ENCODE measurements at regions not wholly inside any gene's neighbourhood (a gene's known extent, or its start where the extent isn't known, plus 50 kb on each side); places are given as distances from the start of the nearest gene placed in this dataset.
A peak's percentile ranks its signal among the peaks of the same experiment; 100 is the strongest.
"Not testable (repeated sequence)": the region's sequence is repeated elsewhere in the genome, so short reads cannot be mapped to it uniquely, and the experiment has no call there.

DNA sequence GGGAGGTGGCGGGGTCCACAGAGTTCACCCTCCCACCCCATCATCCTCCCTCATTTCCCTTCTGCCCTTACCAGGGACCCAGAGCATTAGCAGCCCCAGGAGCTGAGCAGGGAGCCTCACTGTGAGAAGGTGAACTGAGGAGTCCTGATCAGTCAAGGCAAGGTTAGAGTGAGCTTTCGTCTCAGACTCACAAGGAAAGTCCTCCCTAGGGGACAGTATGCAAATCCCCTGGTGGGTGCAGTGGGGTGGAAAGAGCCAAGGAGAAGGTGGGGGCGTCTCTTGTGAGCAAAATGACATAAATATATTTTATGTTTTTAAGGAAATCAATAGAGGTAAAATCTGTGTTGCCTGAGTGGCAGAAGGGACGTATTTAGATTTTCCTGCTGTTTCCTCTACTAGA, 329.1 kb downstream of the RPIA start:
- H3K27ac ChIP-seq; H3K4me3 ChIP-seq; H3K9me3 ChIP-seq (replicated peaks); DNase-seq; H3K27me3 ChIP-seq; H3K36me3 ChIP-seq; H3K4me1 ChIP-seq: not testable (repeated sequence)

DNA sequence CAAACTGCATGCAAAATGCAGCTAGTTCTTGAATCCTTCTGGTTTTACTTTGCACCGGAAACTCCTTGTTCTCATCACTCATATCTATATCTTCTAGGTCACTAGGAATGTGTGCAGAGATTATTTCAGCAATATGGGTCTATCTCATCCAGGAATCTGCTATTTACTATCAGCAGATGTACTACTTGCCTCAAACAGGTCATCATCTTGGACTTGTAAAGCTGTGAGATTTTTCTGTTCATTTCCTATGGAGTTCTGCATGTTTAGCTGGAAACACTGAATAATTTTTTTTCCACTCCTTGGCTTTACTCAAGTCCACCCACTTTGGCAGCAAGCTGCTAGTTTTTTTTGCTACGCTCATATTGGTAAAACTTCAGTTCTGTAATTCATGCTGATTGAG, 334.8 kb downstream of the RPIA start:
- not testable (repeated sequence) for H3K4me1 ChIP-seq; H3K4me3 ChIP-seq; DNase-seq; H3K9me3 ChIP-seq (replicated peaks); H3K27ac ChIP-seq; H3K27me3 ChIP-seq; H3K36me3 ChIP-seq

DNA sequence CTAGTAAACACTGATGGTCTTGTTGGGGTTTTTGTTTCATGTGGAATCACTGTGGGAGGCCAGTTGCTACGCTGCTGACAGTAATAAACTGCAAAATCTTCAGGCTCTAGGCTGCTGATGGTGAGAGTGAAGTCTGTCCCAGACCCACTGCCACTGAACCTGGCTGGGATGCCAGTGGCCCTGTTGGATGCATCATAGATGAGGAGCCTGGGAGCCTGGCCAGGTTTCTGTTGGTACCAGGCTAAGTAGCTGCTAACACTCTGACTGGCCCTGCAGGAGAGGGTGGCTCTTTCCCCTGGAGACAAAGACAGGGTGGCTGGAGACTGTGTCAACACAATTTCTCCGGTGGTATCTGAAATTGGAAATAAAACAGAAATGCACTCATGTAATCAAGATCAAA, 335.6 kb downstream of the RPIA start:
- H3K27me3 ChIP-seq; H3K4me1 ChIP-seq; DNase-seq; H3K4me3 ChIP-seq; H3K9me3 ChIP-seq (replicated peaks); H3K27ac ChIP-seq; H3K36me3 ChIP-seq: not testable (repeated sequence)

DNA sequence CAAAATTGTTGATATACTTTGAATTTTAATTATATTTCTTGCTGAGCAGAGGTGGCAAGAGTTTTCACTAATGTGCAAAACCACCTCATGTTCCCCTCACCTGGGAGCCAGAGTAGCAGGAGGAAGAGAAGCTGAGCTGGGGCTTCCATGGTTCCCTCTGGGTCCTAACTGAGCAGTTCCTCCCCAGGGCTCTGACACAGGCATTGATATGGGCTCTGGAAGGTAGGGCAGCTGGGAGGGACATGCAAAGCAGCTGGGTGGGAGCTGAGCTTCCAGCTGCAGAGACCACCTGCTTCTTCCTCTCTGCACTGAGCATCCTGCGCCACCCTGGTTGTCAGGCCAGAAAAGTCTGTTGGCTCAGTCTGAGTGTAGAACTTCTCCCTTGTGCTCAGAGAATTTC, 336.1 kb downstream of the RPIA start:
- DNase-seq, H3K4me1 ChIP-seq, H3K27ac ChIP-seq: not testable (repeated sequence)

DNA sequence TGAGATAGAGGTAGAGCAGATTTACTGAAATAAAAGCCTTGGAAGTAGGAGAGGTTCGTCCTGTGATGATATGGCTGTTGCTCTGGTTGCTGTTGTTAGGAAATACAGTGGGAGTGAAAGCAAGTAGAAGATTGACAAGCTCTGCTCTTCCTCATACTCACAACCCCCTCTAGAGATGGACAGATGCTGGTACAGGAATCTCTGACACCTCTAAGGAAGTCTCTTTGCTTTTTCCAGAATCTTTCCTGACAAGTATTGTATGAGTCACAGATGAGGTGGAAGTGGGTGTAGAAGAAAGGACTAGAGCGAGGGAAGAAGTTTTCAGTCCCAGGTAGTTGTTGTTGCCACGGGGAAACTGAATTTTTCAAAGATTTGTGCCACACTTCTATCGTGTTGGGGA, 337.8 kb downstream of the RPIA start:
- not testable (repeated sequence) for DNase-seq; H3K4me1 ChIP-seq; H3K27me3 ChIP-seq; H3K4me3 ChIP-seq; H3K36me3 ChIP-seq; H3K27ac ChIP-seq; H3K9me3 ChIP-seq (replicated peaks)

More for the DNA sequence above, 336.1 kb downstream of the RPIA start:
- H3K9me3 ChIP-seq (replicated peaks); H3K36me3 ChIP-seq; H3K4me3 ChIP-seq; H3K27me3 ChIP-seq: not testable (repeated sequence)

DNA sequence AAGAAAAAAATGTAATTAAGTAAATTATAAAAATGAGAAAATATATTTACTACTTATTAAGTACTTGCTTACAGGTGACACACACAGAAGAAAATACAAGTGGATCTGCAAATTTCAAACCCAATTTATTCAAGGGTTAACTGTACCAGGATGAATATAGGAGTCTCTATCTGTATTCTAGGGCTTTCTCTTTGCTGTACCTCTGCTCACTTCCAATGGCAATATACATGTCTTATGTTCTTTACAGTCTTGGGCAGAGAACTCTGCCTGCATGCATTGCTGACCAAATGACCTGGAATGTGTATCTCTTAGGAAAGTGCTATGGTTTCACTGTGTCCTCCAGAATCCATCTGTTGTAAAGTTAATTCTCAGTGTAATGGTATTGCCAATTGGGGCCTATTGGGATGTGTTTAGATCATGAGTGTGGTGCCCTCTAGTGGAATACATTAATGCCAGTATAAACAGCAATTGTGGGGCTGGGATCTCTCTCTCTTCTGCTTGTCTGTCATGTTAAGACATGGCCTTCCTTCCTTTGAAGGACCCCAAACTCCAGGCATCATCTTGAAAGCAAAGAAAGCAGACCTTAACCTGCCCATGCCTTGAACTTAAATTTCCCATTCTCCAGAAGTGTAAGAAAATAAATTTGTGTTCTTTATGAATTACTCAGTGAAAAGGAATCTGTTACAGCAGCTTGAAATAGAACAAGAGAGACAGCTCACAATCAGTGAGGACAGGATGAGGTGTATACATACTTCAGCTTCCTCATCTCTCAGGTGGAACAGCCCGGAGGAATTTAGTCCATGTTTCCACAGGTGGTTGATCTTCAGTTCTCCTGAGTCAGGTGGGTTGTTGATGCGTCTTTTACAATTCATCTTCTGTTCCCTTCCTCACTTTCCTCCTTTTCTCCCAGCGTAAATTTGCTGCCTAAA, 356.9 kb downstream of the RPIA start:
- H3K4me1 ChIP-seq; H3K27me3 ChIP-seq; H3K4me3 ChIP-seq; H3K27ac ChIP-seq; H3K9me3 ChIP-seq (replicated peaks); H3K36me3 ChIP-seq: not testable (repeated sequence)
- DNase-seq = peak; percentile 9 to 65

DNA sequence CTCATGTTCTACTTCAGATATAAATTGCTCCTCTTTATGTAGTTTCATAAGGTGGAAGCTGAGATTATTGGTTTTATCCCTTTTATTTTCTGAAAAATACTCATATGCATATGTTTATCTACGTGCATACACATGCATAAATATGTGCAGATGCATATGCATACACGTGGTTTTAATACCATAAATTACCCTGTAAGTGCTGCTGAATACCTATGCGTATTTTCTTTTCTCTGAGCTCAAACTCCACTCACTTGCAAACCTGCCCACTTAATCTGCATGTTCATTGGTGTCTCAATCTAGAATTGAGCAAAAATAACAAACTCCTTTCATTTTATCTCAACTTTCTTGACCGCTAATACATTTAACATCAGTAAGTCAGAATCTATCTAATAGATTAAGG, 367.1 kb downstream of the RPIA start:
- DNase-seq, H3K4me1 ChIP-seq, H3K4me3 ChIP-seq: not testable (repeated sequence)

DNA sequence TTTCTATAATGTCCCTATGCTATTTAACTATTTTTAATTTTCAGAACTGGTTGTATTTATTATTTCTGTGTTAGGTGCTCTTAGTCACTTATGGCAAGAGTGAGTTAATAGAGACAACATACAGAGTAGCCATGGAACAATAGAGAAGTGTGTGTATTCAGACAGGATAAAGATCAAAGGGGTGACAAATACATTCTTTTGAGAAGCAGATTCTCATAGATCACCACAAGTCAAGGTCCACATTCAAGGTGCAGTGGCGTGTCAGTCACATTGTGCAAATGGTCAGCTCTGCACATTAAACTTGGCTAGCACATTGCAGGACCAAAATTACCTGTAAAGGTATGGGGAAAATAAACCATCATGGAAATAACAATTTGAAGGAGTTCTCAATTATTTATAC, 369.7 kb downstream of the RPIA start:
- H3K9me3 ChIP-seq (replicated peaks); DNase-seq; H3K4me1 ChIP-seq; H3K27ac ChIP-seq; H3K4me3 ChIP-seq; H3K27me3 ChIP-seq; H3K36me3 ChIP-seq: not testable (repeated sequence)

More for the DNA sequence above, 367.1 kb downstream of the RPIA start:
- not testable (repeated sequence) for H3K27me3 ChIP-seq; H3K36me3 ChIP-seq; H3K27ac ChIP-seq; H3K9me3 ChIP-seq (replicated peaks)

DNA sequence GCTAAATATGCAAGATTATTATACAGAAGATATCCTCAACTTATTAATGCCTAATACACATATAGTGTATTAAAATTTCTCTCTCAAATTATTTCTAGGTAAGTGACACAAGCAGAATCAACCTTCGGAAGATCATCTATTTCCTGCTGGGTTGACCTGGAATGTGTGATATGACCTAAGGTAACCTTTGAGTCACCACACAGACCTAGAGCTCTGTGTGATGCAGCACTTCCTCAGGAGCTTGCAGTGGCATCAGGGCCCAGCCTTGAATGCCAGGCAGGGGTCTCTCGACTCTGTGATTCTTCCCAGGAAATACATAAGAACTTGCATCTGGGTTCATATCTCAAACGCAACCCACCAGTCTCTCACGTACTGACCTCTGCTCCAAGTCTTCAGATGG, 385.3 kb downstream of the RPIA start:
- not testable (repeated sequence) for H3K4me3 ChIP-seq; H3K27ac ChIP-seq; H3K9me3 ChIP-seq (replicated peaks); H3K36me3 ChIP-seq; H3K4me1 ChIP-seq; DNase-seq; H3K27me3 ChIP-seq

DNA sequence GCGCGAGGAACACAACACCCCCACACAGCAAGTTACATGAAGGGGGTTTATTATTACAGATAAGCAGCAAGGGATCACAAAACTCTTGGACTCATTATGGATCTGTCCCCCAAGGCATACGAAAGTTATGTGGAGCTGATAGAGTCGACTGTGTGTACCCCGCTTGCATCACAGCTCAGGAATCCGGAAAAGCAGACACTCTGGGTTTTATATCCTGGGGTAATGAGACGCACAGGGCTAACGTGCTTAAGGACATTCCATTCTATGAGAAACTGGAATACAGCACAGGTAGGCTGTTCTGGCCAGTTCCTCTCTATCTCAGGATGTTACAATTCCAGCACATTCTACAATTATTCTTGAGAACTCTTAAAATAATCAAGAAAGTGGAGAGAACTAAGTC, 401.4 kb downstream of the RPIA start:
- H3K36me3 ChIP-seq; H3K27me3 ChIP-seq; H3K9me3 ChIP-seq (replicated peaks); H3K4me1 ChIP-seq; DNase-seq; H3K27ac ChIP-seq; H3K4me3 ChIP-seq: not testable (repeated sequence)

DNA sequence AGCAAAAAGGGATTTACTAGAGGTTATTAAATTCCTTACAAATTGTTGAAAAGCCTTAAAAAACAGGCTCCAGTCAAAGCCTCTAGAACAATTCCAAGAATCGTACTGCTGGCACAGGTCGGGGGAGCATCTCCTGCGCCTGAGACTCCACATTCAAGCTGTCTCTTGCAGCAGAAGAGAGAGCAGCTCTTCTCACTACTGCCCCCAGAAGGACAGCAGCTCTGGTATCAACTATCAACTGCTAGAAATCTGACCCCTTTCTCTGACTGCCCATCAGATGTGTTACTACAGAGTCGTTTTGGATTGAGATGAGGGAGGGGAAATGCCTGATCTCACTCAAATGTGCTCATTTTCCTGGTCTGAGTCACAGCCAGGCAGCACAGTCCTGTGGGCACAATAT, 403.6 kb downstream of the RPIA start:
- H3K36me3 ChIP-seq; H3K4me3 ChIP-seq; H3K9me3 ChIP-seq (replicated peaks); H3K4me1 ChIP-seq; H3K27ac ChIP-seq; H3K27me3 ChIP-seq; DNase-seq: not testable (repeated sequence)

DNA sequence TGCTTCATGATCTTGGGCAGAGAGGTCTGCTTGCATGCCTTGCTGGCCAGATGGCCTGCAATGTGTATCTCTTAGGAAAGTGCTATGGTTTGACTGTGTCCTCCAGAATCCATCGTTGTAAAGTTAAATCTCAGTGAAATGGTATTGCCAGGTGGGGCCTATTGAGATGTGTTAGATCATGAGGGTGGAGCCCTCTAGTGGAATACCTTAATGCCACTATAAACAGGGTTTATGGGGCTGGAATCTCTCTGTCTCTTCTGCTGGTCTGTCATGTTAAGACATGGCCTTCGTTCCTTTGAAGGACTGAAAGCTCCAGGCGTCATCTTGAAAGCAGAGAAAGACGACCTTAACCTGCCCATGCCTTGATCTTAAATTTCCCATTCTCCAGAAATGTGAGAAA, 411.1 kb downstream of the RPIA start:
- not testable (repeated sequence) for H3K27ac ChIP-seq; H3K9me3 ChIP-seq (replicated peaks); H3K4me1 ChIP-seq; H3K27me3 ChIP-seq; H3K4me3 ChIP-seq; DNase-seq; H3K36me3 ChIP-seq

DNA sequence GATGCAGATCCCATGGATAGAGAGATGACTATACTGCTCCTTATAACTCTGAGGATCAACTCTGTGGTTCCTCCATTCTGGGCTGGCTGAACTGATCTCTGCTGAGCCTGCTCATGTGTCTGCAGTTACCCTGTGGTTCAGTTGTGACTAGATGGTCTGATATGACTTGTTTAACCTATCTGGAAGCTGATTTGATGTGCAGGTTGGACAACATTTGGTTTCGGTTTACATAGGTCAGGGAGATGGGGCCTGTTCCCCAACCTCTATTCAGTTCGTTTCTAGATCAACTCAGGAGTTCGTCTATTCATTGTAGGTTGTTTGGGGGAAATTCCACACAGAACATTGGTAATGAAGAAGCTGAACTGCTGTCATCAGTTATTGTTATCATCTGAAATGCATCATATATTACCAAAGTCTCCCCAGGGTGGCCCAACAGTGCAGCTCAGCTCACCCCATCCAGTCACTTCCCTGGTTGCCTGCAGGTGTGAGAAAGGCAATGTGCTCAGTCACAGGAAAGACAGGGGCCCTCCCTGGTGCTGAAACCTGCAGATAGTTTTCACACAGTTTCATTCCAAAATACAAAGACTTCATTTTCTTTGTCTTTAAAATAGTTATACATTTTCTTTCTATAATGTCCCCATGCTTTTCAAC, 415.0 kb downstream of the RPIA start:
- H3K4me3 ChIP-seq; H3K27me3 ChIP-seq; H3K4me1 ChIP-seq; H3K27ac ChIP-seq; H3K36me3 ChIP-seq; DNase-seq; H3K9me3 ChIP-seq (replicated peaks): not testable (repeated sequence)

DNA sequence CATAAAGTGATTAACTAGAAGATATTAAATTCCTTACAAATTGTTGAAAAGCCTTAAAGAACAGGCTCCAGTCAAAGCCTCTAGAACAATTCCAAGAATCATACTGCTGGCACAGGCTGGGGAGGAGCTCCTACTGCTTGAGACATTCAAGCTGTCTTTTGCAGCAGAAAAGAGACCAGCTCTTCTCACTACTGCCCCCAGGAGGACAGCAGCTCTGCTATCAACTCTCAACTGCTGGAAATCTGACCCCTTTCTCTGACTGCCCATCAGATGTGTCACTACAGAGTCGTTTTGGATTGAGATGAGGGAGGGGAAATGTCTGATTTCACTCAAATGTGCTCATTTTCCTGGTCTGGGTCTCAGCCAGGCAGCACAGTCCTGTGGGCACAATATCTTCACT, 421.0 kb downstream of the RPIA start:
- H3K36me3 ChIP-seq; H3K9me3 ChIP-seq (replicated peaks); H3K4me1 ChIP-seq; H3K27me3 ChIP-seq; H3K4me3 ChIP-seq; H3K27ac ChIP-seq: not testable (repeated sequence)
- peak; percentile 13 to 24 for DNase-seq

DNA sequence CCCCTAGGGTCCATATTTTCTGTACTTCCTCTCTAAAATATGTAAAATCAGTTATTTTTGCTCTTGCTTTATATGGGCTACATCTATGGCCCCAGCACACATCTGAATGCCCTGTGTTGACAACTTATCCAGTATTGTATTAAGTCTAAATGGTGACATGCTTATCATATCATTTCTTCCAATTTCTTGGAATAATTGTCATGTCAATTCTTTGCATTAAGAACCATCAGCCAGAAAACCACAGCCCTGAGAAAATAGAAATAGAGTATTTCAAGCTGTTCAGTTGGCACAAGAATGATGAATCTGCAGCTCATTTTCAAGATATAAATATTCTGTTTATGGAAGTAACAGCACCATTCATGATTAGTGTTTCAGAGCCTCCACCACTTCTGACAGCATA, 421.8 kb downstream of the RPIA start:
- DNase-seq; H3K27ac ChIP-seq; H3K36me3 ChIP-seq; H3K9me3 ChIP-seq (replicated peaks); H3K27me3 ChIP-seq; H3K4me3 ChIP-seq; H3K4me1 ChIP-seq: not testable (repeated sequence)

DNA sequence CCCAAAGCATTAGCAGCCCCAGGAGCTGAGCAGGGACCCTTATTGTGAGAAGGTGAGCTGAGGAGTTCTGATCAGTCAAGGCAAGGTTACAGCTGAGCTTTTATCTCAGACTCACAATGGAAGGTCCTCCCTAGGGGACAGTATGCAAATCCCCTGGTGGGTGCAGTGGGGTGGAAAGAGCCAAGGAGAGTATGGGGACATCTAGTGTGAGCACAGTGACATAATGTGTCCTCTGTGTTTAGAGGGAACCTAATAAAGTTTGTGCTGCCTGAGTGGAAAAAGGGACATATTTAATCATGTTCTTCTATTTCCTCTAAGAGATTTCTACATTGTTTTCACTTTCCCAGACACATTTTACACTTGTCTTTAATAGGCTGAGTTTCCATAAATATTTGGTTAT, 438.0 kb downstream of the RPIA start:
- not testable (repeated sequence) for H3K9me3 ChIP-seq (replicated peaks); H3K4me1 ChIP-seq; H3K4me3 ChIP-seq; H3K36me3 ChIP-seq; H3K27ac ChIP-seq; DNase-seq; H3K27me3 ChIP-seq
